IPS-18a (cell line): ENCODE measurements at regions not wholly inside any gene's neighbourhood (a gene's known extent, or its start where the extent isn't known, plus 50 kb on each side); places are given as distances from the start of the nearest gene placed in this dataset.
"Not testable (repeated sequence)": the region's sequence is repeated elsewhere in the genome, so short reads cannot be mapped to it uniquely, and the experiment has no call there.

Source experiments
- H3K27ac ChIP-seq: one replicate; pipeline ENCODE4 v1.5.1; 2013; ENCODE audit warnings: low read length
- H3K27me3 ChIP-seq: one replicate; pipeline ENCODE4 v1.6.1; 2013; ENCODE audit warnings: mild to moderate bottlenecking, low read length; ENCODE audit not compliant: control insufficient read depth, insufficient read depth
- H3K36me3 ChIP-seq: one replicate; pipeline ENCODE4 v1.6.1; 2013; ENCODE audit warnings: low read depth, low read length; ENCODE audit not compliant: control insufficient read depth
- H3K4me1 ChIP-seq: one replicate; pipeline ENCODE4 v1.6.1; 2013; ENCODE audit warnings: low read depth, low read length; ENCODE audit not compliant: control insufficient read depth
- H3K4me3 ChIP-seq: one replicate; pipeline ENCODE4 v1.5.1; 2013; ENCODE audit warnings: low read length
- H3K9ac ChIP-seq: one replicate; pipeline ENCODE4 v1.6.1; 2013; ENCODE audit warnings: mild to moderate bottlenecking, low read length, moderate library complexity
- H3K9me3 ChIP-seq: one replicate; pipeline ENCODE4 v1.6.1; 2013; ENCODE audit warnings: low read depth, low read length; ENCODE audit not compliant: control insufficient read depth

DNA sequence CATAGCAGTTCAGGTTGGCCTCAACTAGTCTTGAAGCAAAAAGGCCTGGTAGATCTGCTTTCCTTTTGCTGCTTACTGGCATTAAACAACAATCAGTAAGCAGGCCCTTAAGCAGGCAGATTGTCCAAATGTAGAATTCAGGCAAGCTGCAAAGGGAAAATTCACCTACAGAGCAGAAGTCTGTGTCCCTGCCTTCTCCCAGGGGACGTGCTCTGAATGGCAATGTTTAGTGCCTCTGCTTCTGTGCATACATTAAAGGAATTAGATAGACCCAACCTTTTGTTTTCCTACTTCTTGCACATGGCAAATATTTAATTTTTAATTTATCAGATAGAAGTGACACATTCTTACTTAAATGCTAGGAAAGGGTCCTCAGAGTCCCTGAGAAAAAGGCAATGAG is 328.8 kb upstream of the PIK3R1 start:
- H3K36me3 ChIP-seq, result no peaks in the 10 kb centered on the region
- no peaks in the 10 kb centered on the region for H3K4me1 ChIP-seq
- H3K27ac ChIP-seq, result no peak overlapping the region
- no peak overlapping the region for H3K4me3 ChIP-seq
- H3K9ac ChIP-seq, result no peak overlapping the region
- no peaks in the 10 kb centered on the region for H3K9me3 ChIP-seq
- no peaks in the 10 kb centered on the region for H3K27me3 ChIP-seq

- Histone ChIP-seq H3K4me1 (no peaks in the 10 kb centered on the region), H3K27ac (no peak overlapping the region), H3K9me3 (no peaks in the 10 kb centered on the region), H3K4me3 (no peak overlapping the region), H3K36me3 (no peaks in the 10 kb centered on the region), H3K9ac (no peak overlapping the region), H3K27me3 (no peaks in the 10 kb centered on the region)
Measured at GRCh38 chr5:67880876-67881275, 334.7 kb upstream of the PIK3R1 start.

DNA sequence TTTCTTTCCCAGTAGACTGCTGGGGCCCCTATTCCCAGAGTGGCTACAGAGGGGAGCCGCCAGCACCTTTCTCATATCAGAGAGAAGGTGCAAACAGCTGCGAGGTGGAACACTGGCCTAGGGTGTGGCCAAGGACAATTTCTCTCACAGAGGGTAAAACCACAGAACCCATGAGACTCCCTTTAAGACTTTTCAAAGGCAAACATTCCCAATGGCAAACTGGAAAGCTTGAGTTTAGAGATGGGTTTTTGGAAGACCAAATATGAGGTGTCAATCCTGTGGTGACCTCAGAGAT is 335.1 kb upstream of the PIK3R1 start:
- Histone ChIP-seq H3K4me1 (no peaks in the 10 kb centered on the region), H3K4me3 (no peak overlapping the region), H3K27ac (no peak overlapping the region), H3K9me3 (no peaks in the 10 kb centered on the region), H3K27me3 (no peaks in the 10 kb centered on the region), H3K9ac (no peak overlapping the region), H3K36me3 (no peaks in the 10 kb centered on the region)

- no peaks in the 10 kb centered on the region for H3K9me3 ChIP-seq
- H3K4me1 ChIP-seq, result no peaks in the 10 kb centered on the region
- no peaks in the 10 kb centered on the region for H3K27me3 ChIP-seq
- H3K4me3 ChIP-seq, result no peak overlapping the region
- H3K27ac ChIP-seq, result no peak overlapping the region
- H3K36me3 ChIP-seq, result no peaks in the 10 kb centered on the region
- H3K9ac ChIP-seq, result no peak overlapping the region
Measured at GRCh38 chr5:67879620-67880510, 335.7 kb upstream of the PIK3R1 start.

DNA sequence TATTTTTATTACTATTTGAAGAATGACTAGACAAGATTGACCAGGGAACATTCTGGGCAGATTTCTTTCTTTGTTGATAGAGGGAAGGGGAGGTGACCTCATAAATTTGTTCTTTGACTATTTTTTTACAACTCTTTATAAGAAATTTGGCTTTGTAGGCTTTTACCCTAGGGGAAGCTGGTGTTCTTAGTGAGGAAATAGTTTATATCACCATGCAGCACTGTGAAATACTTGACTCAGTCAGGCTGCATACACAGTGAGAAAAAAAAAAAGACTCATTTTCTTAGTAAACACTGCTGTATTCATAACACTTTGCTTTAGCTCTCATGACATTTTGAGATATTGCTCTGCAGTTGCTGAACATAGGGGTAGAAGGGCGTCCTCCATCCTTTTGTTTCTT is 336.6 kb upstream of the PIK3R1 start:
- H3K27me3 ChIP-seq, result no peaks in the 10 kb centered on the region
- H3K4me3 ChIP-seq, result no peak overlapping the region
- H3K9me3 ChIP-seq, result no peaks in the 10 kb centered on the region
- no peaks in the 10 kb centered on the region for H3K36me3 ChIP-seq
- no peaks in the 10 kb centered on the region for H3K4me1 ChIP-seq
- no peak overlapping the region for H3K27ac ChIP-seq
- no peak overlapping the region for H3K9ac ChIP-seq

- no peaks in the 10 kb centered on the region for H3K36me3 ChIP-seq
- H3K27ac ChIP-seq, result no peak overlapping the region
- no peaks in the 10 kb centered on the region for H3K9me3 ChIP-seq
- H3K27me3 ChIP-seq, result no peaks in the 10 kb centered on the region
- no peaks in the 10 kb centered on the region for H3K4me1 ChIP-seq
- no peak overlapping the region for H3K9ac ChIP-seq
- no peak overlapping the region for H3K4me3 ChIP-seq
Measured at GRCh38 chr5:67876371-67876770, 339.2 kb upstream of the PIK3R1 start.

- H3K4me1 ChIP-seq, result no peaks in the 10 kb centered on the region
- no peak overlapping the region for H3K9ac ChIP-seq
- H3K36me3 ChIP-seq, result no peaks in the 10 kb centered on the region
- H3K9me3 ChIP-seq, result no peaks in the 10 kb centered on the region
- H3K27me3 ChIP-seq, result no peaks in the 10 kb centered on the region
- H3K4me3 ChIP-seq, result no peak overlapping the region
- no peak overlapping the region for H3K27ac ChIP-seq
Measured at GRCh38 chr5:67875601-67876000, 340.0 kb upstream of the PIK3R1 start.

DNA sequence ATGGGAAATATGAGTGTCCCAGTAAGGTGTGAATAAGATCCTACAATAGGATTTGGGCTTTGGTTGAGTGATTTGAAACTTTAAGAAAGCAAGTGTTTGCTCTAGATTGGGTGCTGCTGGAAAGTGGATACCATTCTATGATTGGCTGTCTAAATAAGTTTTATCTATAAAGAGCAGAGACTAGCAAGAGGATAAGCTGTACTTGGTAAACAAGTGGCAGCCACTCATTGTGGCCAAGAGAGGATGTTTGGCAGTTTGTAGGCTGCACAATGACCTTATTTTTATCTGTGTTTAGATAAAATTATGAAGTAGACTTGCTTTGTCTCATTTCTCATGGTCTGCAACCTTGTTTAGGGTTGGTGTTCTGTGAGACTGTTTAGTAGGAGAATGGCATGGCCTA is 341.6 kb upstream of the PIK3R1 start:
- Histone ChIP-seq H3K4me1 (no peaks in the 10 kb centered on the region), H3K9ac (no peak overlapping the region), H3K9me3 (no peaks in the 10 kb centered on the region), H3K27ac (no peak overlapping the region), H3K36me3 (no peaks in the 10 kb centered on the region), H3K27me3 (no peaks in the 10 kb centered on the region), H3K4me3 (no peak overlapping the region)

GRCh38 chr5:67870662-67871061 is 344.9 kb upstream of the PIK3R1 start:
- Histone ChIP-seq H3K4me3 (no peak overlapping the region), H3K9me3 (no peaks in the 10 kb centered on the region), H3K27ac (no peak overlapping the region), H3K9ac (no peak overlapping the region), H3K4me1 (no peaks in the 10 kb centered on the region), H3K36me3 (no peaks in the 10 kb centered on the region), H3K27me3 (no peaks in the 10 kb centered on the region)

DNA sequence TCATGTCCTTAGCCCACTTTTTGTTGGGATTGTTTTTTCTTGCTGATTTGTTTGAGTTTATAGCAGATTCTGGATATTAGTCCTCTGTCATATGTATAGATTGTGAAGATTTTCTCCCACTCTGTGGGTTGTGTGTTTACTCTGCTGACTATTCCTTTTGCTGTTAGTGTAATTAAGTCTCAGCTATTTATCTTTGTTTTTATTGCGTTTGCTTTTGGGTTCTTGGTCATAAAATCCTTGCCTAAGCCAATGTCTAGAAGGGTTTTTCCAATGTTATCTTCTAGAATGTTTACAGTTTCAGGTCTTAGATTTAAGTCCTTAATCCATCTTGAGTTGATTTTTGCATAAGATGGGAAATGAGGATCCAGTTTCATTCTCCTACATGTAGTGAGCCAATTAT is 351.2 kb upstream of the PIK3R1 start:
- not testable (repeated sequence) for H3K4me1 ChIP-seq, H3K36me3 ChIP-seq, H3K4me3 ChIP-seq, H3K27me3 ChIP-seq, H3K9me3 ChIP-seq, H3K9ac ChIP-seq, H3K27ac ChIP-seq

GRCh38 chr5:67858471-67859031 is 357.0 kb upstream of the PIK3R1 start:
- no peaks in the 10 kb centered on the region for H3K27me3 ChIP-seq
- H3K27ac ChIP-seq, result no peak overlapping the region
- H3K9ac ChIP-seq, result no peak overlapping the region
- no peaks in the 10 kb centered on the region for H3K9me3 ChIP-seq
- no peak overlapping the region for H3K4me3 ChIP-seq
- no peaks in the 10 kb centered on the region for H3K36me3 ChIP-seq
- no peaks in the 10 kb centered on the region for H3K4me1 ChIP-seq

- no peaks in the 10 kb centered on the region for H3K4me1 ChIP-seq
- H3K9me3 ChIP-seq, result no peaks in the 10 kb centered on the region
- no peak overlapping the region for H3K9ac ChIP-seq
- no peaks in the 10 kb centered on the region for H3K36me3 ChIP-seq
- no peaks in the 10 kb centered on the region for H3K27me3 ChIP-seq
- H3K4me3 ChIP-seq, result no peak overlapping the region
- no peak overlapping the region for H3K27ac ChIP-seq
Measured at GRCh38 chr5:67857502-67857901, 358.1 kb upstream of the PIK3R1 start.
